PC-9 (cell line): ENCODE measurements at regions not wholly inside any gene's neighbourhood (a gene's known extent, or its start where the extent isn't known, plus 50 kb on each side); places are given as distances from the start of the nearest gene placed in this dataset.

Source experiments
- BruUV-seq: library from RNA; stranded (reverse); fragments of 400-500 nt; replicated peaks from 2 replicates; lab custom pipeline; 2021; lab: Mats Ljungman, UMichigan
- CTCF ChIA-PET: fragments of 300-600 bp; sonication (Branson Sonifier 250); formaldehyde crosslinking; loops from one replicate; lab custom pipeline; 2022; ENCODE audit warnings: antibody characterized with exemption; lab: Charles Lee
- POLR2A ChIA-PET: fragments of 300-600 bp; sonication (Branson Sonifier 250); formaldehyde crosslinking; loops from one replicate; lab custom pipeline; 2022; ENCODE audit warnings: antibody characterized with exemption; ENCODE audit not compliant: unreplicated experiment; lab: Charles Lee
- DNase-seq, 2 experiments: peaks; one replicate each; pipeline versions ENCODE4 v3.0.0 to v3.0.0-alpha.2; 2015 to 2022; ENCODE audit warnings: mixed read lengths in 1 of 2
- H2AFZ ChIP-seq: fragments of 200-600 bp; sonication (generic); 2 replicates; pipeline ENCODE4 v1.8.1; 2017; ENCODE audit warnings: antibody characterized with exemption
- H3F3A ChIP-seq: fragments of 200-600 bp; sonication (generic); 2 replicates; pipeline ENCODE4 v1.8.1; 2017; ENCODE audit warnings: antibody characterized with exemption, mild to moderate bottlenecking, low read depth; ENCODE audit not compliant: insufficient read depth
- H3K27ac ChIP-seq: fragments of 200-600 bp; sonication (generic); 2 replicates; pipeline ENCODE4 v1.6.1; 2016; ENCODE audit warnings: mixed run types
- H3K27me3 ChIP-seq: fragments of 200-600 bp; sonication (generic); 2 replicates; pipeline ENCODE4 v1.6.1; 2016; ENCODE audit warnings: low read depth, mixed run types; ENCODE audit not compliant: insufficient read depth
- H3K36me3 ChIP-seq: fragments of 200-600 bp; sonication (generic); 2 replicates; pipeline ENCODE4 v1.6.1; 2016; ENCODE audit warnings: low read depth, mixed run types
- H3K4me1 ChIP-seq: fragments of 200-600 bp; sonication (generic); replicated peaks from 2 replicates; pipeline ENCODE4 v1.6.1; 2016; ENCODE audit warnings: mixed run types; ENCODE audit not compliant: insufficient read depth
- H3K4me2 ChIP-seq: fragments of 200-600 bp; sonication (generic); 2 replicates; pipeline ENCODE4 v1.6.1; 2017; ENCODE audit warnings: mixed run types
- H3K4me3 ChIP-seq: fragments of 200-600 bp; sonication (generic); 2 replicates; pipeline ENCODE4 v1.6.1; 2016; ENCODE audit warnings: mixed run types
- H3K79me2 ChIP-seq: fragments of 200-600 bp; sonication (generic); 2 replicates; pipeline ENCODE4 v1.6.1; 2017; ENCODE audit warnings: low read depth, mixed run types
- H3K9me2 ChIP-seq: fragments of 200-600 bp; sonication (generic); 2 replicates; pipeline ENCODE4 v1.8.1; 2017; ENCODE audit warnings: mild to moderate bottlenecking; ENCODE audit not compliant: insufficient read depth
- H3K9me3 ChIP-seq: fragments of 200-600 bp; sonication (generic); 2 replicates; pipeline ENCODE4 v1.8.1; 2016; ENCODE audit warnings: low read depth; ENCODE audit not compliant: insufficient read depth
- H4K20me1 ChIP-seq: fragments of 200-600 bp; sonication (generic); 2 replicates; pipeline ENCODE4 v1.8.1; 2017; ENCODE audit not compliant: insufficient read depth
- CTCF ChIP-seq: fragments of 200-600 bp; sonication (generic); conservative IDR thresholded peaks from 2 replicates; pipeline ENCODE4 v1.6.1; 2017; ENCODE audit warnings: mixed run types, antibody characterized with exemption, mild to moderate bottlenecking, moderate library complexity
- EZH2 ChIP-seq: fragments of 200-600 bp; sonication (generic); IDR thresholded peaks from 2 replicates; pipeline ENCODE4 v1.8.0; 2017; ENCODE audit warnings: antibody characterized with exemption, low read depth
- intact Hi-C: fragments of 100-400 bp; cut with micrococcal nuclease; formaldehyde crosslinking; loops from one replicate; pipeline ENCODE4 v1.10.0; 2022; ENCODE audit not compliant: unreplicated experiment

GRCh38 chr20:60600036-60600435 is 641.8 kb downstream of the CDH26 start:
- ChIA-PET CTCF (no interaction called here), POLR2A (no interaction called here)
- Histone ChIP-seq H3K9me2 (no peaks in the 10 kb centered on the region), H3F3A (no peaks in the 10 kb centered on the region), H3K4me2 (no peak overlapping the region), H3K27me3 (peaks cover 27% of the 10 kb centered on the region; the same call in 1 of the 2 replicates), H2AFZ (no peak overlapping the region), H3K4me3 (no peak overlapping the region), H4K20me1 (no peaks in the 10 kb centered on the region), H3K9me3 (no peaks in the 10 kb centered on the region), H3K36me3 (no peaks in the 10 kb centered on the region), H3K27ac (no peak overlapping the region), H3K4me1 (no peaks in the 10 kb centered on the region), H3K79me2 (no peaks in the 10 kb centered on the region)
- no TSS peak for BruUV-seq
- no peak for TF ChIP-seq CTCF
- no peak for DNase-seq
- intact Hi-C loops: no loop called here

- CTCF ChIA-PET: no interaction called here
- DNase-seq: no peak
- Histone ChIP-seq H3K27me3 (peaks cover 77% of the 10 kb centered on the region), H3K9me3 (no peaks in the 10 kb centered on the region), H3K9me2 (no peaks in the 10 kb centered on the region), H3K27ac (no peak overlapping the region), H3K36me3 (no peaks in the 10 kb centered on the region), H3K4me2 (no peak overlapping the region), H3K4me3 (no peak overlapping the region), H3F3A (no peaks in the 10 kb centered on the region), H2AFZ (no peak overlapping the region), H3K79me2 (no peaks in the 10 kb centered on the region), H3K4me1 (no peaks in the 10 kb centered on the region), H4K20me1 (no peaks in the 10 kb centered on the region)
- no peak for TF ChIP-seq CTCF
- TF ChIP-seq EZH2: no peak
- intact Hi-C loops: no loop called here
- POLR2A ChIA-PET: no interaction called here
- no TSS peak for BruUV-seq
Observed at GRCh38 chr20:60624066-60624465, 628.0 kb upstream of the CDH4 start.

- DNase-seq: no peak
- ChIA-PET POLR2A (no interaction called here), CTCF (no interaction called here)
- H3K27ac ChIP-seq: no peak overlapping the region
- H3K27me3 ChIP-seq: peaks cover 84% of the 10 kb centered on the region
- intact Hi-C loops: no loop called here
- no peaks in the 10 kb centered on the region for H3K9me3 ChIP-seq
- no peaks in the 10 kb centered on the region for H3K79me2 ChIP-seq
- H3K9me2 ChIP-seq: no peaks in the 10 kb centered on the region
- H3K4me1 ChIP-seq: no peaks in the 10 kb centered on the region
- H2AFZ ChIP-seq: no peak overlapping the region
- H3K36me3 ChIP-seq: no peaks in the 10 kb centered on the region
- H3F3A ChIP-seq: no peaks in the 10 kb centered on the region
- BruUV-seq: no TSS peak
- H3K4me3 ChIP-seq: no peak overlapping the region
- no peaks in the 10 kb centered on the region for H4K20me1 ChIP-seq
- TF ChIP-seq CTCF (no peak), EZH2 (no peak)
- H3K4me2 ChIP-seq: no peak overlapping the region
Observed at GRCh38 chr20:60627751-60628565, 624.1 kb upstream of the CDH4 start.
